ENCODE measurements at regions not wholly inside any gene's neighbourhood (a gene's known extent, or its start where the extent isn't known, plus 50 kb on each side); places are given as distances from the start of the nearest gene placed in this dataset.
"Not testable (repeated sequence)": the region's sequence is repeated elsewhere in the genome, so short reads cannot be mapped to it uniquely, and the experiment has no call there.

DNA sequence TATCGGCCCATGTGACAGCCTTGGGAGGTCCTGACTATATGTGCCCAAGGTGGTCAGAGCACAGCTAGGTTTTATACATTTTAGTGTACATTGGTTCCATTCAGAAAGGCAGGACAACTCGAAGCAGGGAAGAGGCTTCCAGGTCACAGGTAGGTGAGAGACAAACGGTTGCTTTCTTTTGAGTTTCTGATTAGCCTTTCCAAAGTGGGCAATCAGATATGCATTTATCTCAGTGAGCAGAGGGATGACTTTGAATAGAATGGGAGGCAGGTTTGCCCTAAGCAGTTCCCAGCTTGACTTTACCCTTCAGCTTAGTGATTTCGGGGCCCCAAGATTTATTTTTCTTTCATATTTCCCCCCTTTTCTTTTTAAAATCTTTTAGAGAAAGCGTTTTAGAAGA is 87.6 kb upstream of the PPP2R5C start:
- Mint-ChIP-seq H3K36me3 (ENCODE audit: low read depth) (peaks cover 7% of the 10 kb centered on the region), H3K27me3 (ENCODE audit: low read depth, poor library complexity) (peaks cover 6% of the 10 kb centered on the region), H3K27ac (no peak overlapping the region), H3K4me1 (no peaks in the 10 kb centered on the region), H3K4me3 (no peak overlapping the region), H3K9me3 (peaks cover 63% of the 10 kb centered on the region)
- DNase-seq, result no peak
- TF ChIP-seq, protein P1, sequence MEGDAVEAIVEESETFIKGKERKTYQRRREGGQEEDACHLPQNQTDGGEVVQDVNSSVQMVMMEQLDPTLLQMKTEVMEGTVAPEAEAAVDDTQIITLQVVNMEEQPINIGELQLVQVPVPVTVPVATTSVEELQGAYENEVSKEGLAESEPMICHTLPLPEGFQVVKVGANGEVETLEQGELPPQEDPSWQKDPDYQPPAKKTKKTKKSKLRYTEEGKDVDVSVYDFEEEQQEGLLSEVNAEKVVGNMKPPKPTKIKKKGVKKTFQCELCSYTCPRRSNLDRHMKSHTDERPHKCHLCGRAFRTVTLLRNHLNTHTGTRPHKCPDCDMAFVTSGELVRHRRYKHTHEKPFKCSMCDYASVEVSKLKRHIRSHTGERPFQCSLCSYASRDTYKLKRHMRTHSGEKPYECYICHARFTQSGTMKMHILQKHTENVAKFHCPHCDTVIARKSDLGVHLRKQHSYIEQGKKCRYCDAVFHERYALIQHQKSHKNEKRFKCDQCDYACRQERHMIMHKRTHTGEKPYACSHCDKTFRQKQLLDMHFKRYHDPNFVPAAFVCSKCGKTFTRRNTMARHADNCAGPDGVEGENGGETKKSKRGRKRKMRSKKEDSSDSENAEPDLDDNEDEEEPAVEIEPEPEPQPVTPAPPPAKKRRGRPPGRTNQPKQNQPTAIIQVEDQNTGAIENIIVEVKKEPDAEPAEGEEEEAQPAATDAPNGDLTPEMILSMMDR (IDR thresholded peaks at IDR 0.05), result no peak

DNA sequence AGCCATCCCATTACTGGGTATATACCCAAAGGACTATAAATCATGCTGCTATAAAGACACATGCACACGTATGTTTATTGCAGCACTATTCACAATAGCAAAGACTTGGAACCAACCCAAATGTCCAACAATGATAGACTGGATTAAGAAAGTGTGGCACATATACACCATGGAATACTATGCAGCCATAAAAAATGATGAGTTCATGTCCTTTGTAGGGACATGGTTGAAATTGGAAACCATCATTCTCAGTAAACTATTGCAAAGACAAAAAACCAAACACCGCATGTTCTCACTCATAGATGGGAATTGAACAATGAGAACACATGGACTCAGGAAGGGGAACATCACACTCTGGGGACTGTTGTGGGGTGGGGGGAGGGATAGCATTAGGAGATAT is 85.7 kb upstream of the PPP2R5C start:
- not testable (repeated sequence) for H3K4me1 Mint-ChIP-seq; H3K27ac Mint-ChIP-seq; H3K27me3 Mint-ChIP-seq (ENCODE audit: low read depth, poor library complexity); DNase-seq; H3K36me3 Mint-ChIP-seq (ENCODE audit: low read depth); H3K4me3 Mint-ChIP-seq
- H3K9me3 Mint-ChIP-seq, result peaks cover 44% of the 10 kb centered on the region

DNA sequence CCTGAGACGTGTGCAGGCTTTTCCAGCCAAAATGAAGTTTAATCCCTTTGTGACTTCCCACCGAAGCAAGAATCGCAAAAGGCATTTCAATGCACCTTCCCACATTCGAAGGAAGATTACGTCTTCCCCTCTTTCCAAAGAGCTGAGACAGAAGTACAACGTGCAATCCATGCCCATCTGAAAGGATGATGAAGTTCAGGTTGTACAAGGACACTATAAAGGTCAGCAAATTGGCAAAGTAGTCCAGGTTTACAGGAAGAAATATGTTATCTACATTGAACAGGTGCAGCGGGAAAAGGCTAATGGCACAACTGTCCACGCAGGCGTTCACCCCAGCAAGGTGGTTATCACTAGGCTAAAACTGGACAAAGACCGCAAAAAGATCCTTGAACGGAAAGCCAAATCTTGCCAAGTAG is 83.6 kb upstream of the PPP2R5C start:
- Mint-ChIP-seq H3K27me3 (ENCODE audit: low read depth, poor library complexity) (peaks cover 11% of the 10 kb centered on the region), H3K9me3 (peaks cover 24% of the 10 kb centered on the region)
- not testable (repeated sequence) for H3K27ac Mint-ChIP-seq; H3K4me1 Mint-ChIP-seq; H3K36me3 Mint-ChIP-seq (ENCODE audit: low read depth); H3K4me3 Mint-ChIP-seq; DNase-seq

- no peaks in the 10 kb centered on the region for H3K36me3 Mint-ChIP-seq (ENCODE audit: low read depth)
- peaks cover 48% of the 10 kb centered on the region for H3K27me3 Mint-ChIP-seq (ENCODE audit: low read depth, poor library complexity)
- H3K9me3 Mint-ChIP-seq, result peaks cover 10% of the 10 kb centered on the region
- no peak overlapping the region for H3K4me3 Mint-ChIP-seq
- H3K4me1 Mint-ChIP-seq, result peaks cover 5% of the 10 kb centered on the region
- no peak overlapping the region for H3K27ac Mint-ChIP-seq
- no peak for DNase-seq
- TF ChIP-seq, protein P1 (IDR thresholded peaks at IDR 0.05), result no peak
Measured at GRCh38 chr14:101681795-101682194, 79.7 kb upstream of the PPP2R5C start.

- no peak overlapping the region for H3K27ac Mint-ChIP-seq
Measured at GRCh38 chr14:101683365-101683764, 78.1 kb upstream of the PPP2R5C start.

DNA sequence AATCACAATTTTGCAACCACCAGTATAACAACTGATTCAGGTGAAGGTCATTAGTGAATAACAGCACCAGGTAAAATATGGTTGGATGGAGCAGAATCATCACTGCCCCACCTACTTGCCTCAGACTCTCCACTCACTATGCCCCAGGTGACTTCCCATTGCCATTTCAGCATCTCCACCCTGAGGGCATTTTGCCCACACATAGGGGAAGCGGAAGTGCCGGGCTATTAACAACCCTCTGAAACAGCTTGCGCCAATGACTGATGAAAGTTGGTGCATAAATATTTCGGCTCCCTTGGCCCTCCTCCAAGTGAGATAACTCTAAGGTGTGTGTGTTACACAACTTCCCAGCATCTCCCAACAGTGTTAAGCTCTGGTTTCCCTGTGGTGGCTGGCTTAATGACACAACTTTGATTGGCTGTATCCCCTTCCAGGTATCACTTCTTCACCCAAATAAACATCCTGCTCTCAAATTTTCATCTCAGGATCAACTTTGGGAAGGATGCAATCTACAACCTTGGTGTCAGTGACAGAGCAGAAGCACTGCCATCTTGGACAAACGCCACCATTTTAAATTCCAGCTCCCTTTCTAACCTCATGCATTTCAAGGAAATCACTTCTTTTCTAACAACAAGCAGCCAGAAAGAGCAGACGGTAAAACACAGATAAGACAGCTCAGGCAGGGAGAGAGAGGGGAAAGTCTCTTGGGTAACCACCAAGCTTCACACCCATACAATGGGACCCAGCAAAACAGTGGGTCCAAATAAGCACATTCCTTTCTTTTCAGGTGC is 73.6 kb upstream of the PPP2R5C start:
- Mint-ChIP-seq H3K9me3 (peaks cover 19% of the 10 kb centered on the region), H3K4me3 (no peak overlapping the region), H3K27ac (no peak overlapping the region), H3K4me1 (peaks cover 5% of the 10 kb centered on the region), H3K27me3 (ENCODE audit: low read depth, poor library complexity) (peaks cover 58% of the 10 kb centered on the region), H3K36me3 (ENCODE audit: low read depth) (no peaks in the 10 kb centered on the region)
- no peak for DNase-seq
- TF ChIP-seq, protein P1 (IDR thresholded peaks at IDR 0.05), result no peak

More at GRCh38 chr14:101683365-101683764, 78.1 kb upstream of the PPP2R5C start:
- TF ChIP-seq, protein P1 (IDR thresholded peaks at IDR 0.05), result no peak
- Mint-ChIP-seq H3K4me1 (peaks cover 5% of the 10 kb centered on the region), H3K9me3 (peaks cover 12% of the 10 kb centered on the region), H3K4me3 (no peak overlapping the region), H3K27me3 (ENCODE audit: low read depth, poor library complexity) (peaks cover 58% of the 10 kb centered on the region), H3K36me3 (ENCODE audit: low read depth) (no peaks in the 10 kb centered on the region)
- DNase-seq, result no peak

- peaks cover 5% of the 10 kb centered on the region for H3K4me1 Mint-ChIP-seq
- H3K27ac Mint-ChIP-seq, result no peak overlapping the region
- TF ChIP-seq, protein P1 (IDR thresholded peaks at IDR 0.05), result no peak
- peaks cover 57% of the 10 kb centered on the region for H3K27me3 Mint-ChIP-seq (ENCODE audit: low read depth, poor library complexity)
- no peaks in the 10 kb centered on the region for H3K36me3 Mint-ChIP-seq (ENCODE audit: low read depth)
- H3K4me3 Mint-ChIP-seq, result no peak overlapping the region
- no peak for DNase-seq
- peaks cover 19% of the 10 kb centered on the region for H3K9me3 Mint-ChIP-seq
Measured at GRCh38 chr14:101689039-101689501, 72.4 kb upstream of the PPP2R5C start.

GRCh38 chr14:101689966-101690365 is 71.5 kb upstream of the PPP2R5C start:
- H3K4me3 Mint-ChIP-seq; H3K4me1 Mint-ChIP-seq; H3K36me3 Mint-ChIP-seq (ENCODE audit: low read depth); H3K27ac Mint-ChIP-seq; DNase-seq: not testable (repeated sequence)
- peaks cover 53% of the 10 kb centered on the region for H3K27me3 Mint-ChIP-seq (ENCODE audit: low read depth, poor library complexity)
- H3K9me3 Mint-ChIP-seq, result peaks cover 16% of the 10 kb centered on the region

Data from nephron progenitor cell (in vitro differentiated cells).